MM.1S (cell line): ENCODE measurements at regions not wholly inside any gene's neighbourhood (a gene's known extent, or its start where the extent isn't known, plus 50 kb on each side); places are given as distances from the start of the nearest gene placed in this dataset.
A peak's percentile ranks its signal among the peaks of the same experiment; 100 is the strongest.

Experiments
- DNase-seq: peaks from one replicate; pipeline ENCODE4 v3.0.0-alpha.2; 2015
- H2AFZ ChIP-seq: fragments of 300-600 bp; sonication (generic); 2 replicates; pipeline ENCODE4 v1.6.0; 2016; ENCODE audit warnings: antibody characterized with exemption, low read length
- H3F3A ChIP-seq: fragments of 300-600 bp; sonication (generic); 2 replicates; pipeline ENCODE4 v1.6.1; 2016; ENCODE audit warnings: mild to moderate bottlenecking, antibody characterized with exemption, low read length, moderate library complexity, mixed read lengths; ENCODE audit not compliant: insufficient read depth
- H3K27ac ChIP-seq: fragments of 300-600 bp; sonication (generic); 2 replicates; pipeline ENCODE4 v1.5.1; 2016; ENCODE audit warnings: mild to moderate bottlenecking, low read length
- H3K27me3 ChIP-seq: fragments of 300-600 bp; sonication (generic); replicated peaks from 2 replicates; pipeline ENCODE4 v1.6.0; 2016; ENCODE audit warnings: low read length; ENCODE audit not compliant: insufficient read depth
- H3K36me3 ChIP-seq: fragments of 300-600 bp; sonication (generic); replicated peaks from 2 replicates; pipeline ENCODE4 v1.6.1; 2016; ENCODE audit warnings: mild to moderate bottlenecking, low read length, mixed read lengths; ENCODE audit not compliant: insufficient read depth
- H3K4me1 ChIP-seq: fragments of 300-600 bp; sonication (generic); 2 replicates; pipeline ENCODE4 v1.6.1; 2016; ENCODE audit warnings: low read length, mixed read lengths
- H3K4me2 ChIP-seq: fragments of 300-600 bp; sonication (generic); 2 replicates; pipeline ENCODE4 v1.6.0; 2016; ENCODE audit warnings: low read depth, low read length
- H3K4me3 ChIP-seq: fragments of 300-600 bp; sonication (generic); 2 replicates; pipeline ENCODE4 v1.5.1; 2016; ENCODE audit warnings: low read length, mixed read lengths
- H3K79me2 ChIP-seq: fragments of 300-600 bp; sonication (generic); 2 replicates; pipeline ENCODE4 v1.6.1; 2016; ENCODE audit warnings: mixed run types, low read length, mixed read lengths
- H3K9ac ChIP-seq: fragments of 300-600 bp; sonication (generic); 2 replicates; pipeline ENCODE4 v1.6.1; 2016; ENCODE audit warnings: low read length, mixed read lengths
- H3K9me2 ChIP-seq: fragments of 300-600 bp; sonication (generic); replicated peaks from 2 replicates; pipeline ENCODE4 v1.6.1; 2016; ENCODE audit warnings: mild to moderate bottlenecking, low read length, mixed read lengths; ENCODE audit not compliant: insufficient read depth
- H3K9me3 ChIP-seq: fragments of 300-600 bp; sonication (generic); replicated peaks from 2 replicates; pipeline ENCODE4 v1.6.1; 2016; ENCODE audit warnings: mild to moderate bottlenecking, low read length, mixed read lengths; ENCODE audit not compliant: insufficient read depth
- H4K20me1 ChIP-seq: fragments of 300-600 bp; sonication (generic); 2 replicates; pipeline ENCODE4 v1.6.1; 2016; ENCODE audit warnings: mild to moderate bottlenecking, low read length, moderate library complexity, mixed read lengths; ENCODE audit not compliant: insufficient read depth
- CTCF ChIP-seq: fragments of 300-600 bp; sonication (generic); IDR thresholded peaks from 2 replicates; pipeline ENCODE4 v1.5.1; 2016; ENCODE audit warnings: antibody characterized with exemption, low read length, mixed read lengths
- EZH2 ChIP-seq: fragments of 300-600 bp; sonication (generic); optimal IDR thresholded peaks from 2 replicates; pipeline ENCODE3; 2017; ENCODE audit warnings: low read depth, mild to moderate bottlenecking, antibody characterized with exemption, low read length, mixed read lengths
- EZH2phosphoT487 ChIP-seq: fragments of 300-600 bp; sonication (generic); IDR thresholded peaks from 2 replicates; pipeline ENCODE4 v1.6.1; 2018; ENCODE audit warnings: antibody characterized with exemption, low read length

GRCh38 chr2:21602789-21603188, 479.0 kb downstream of the TDRD15 start:
- peak; percentile 70 for DNase-seq
- Histone ChIP-seq H3K4me1 (0 out of 2 replicates have a peak, but pooled peaks cover 4% of the 10 kb centered on the region), H3K27ac (peak overlapping the region; percentile 43; the same call in 1 of the 2 replicates), H3F3A (no peaks in the 10 kb centered on the region), H3K4me3 (peak overlapping the region; percentile 43), H3K9me3 (no peaks in the 10 kb centered on the region), H3K4me2 (peak overlapping the region; percentile 60), H3K36me3 (no peaks in the 10 kb centered on the region), H4K20me1 (no peaks in the 10 kb centered on the region), H3K9ac (peak overlapping the region; percentile 18; the same call in 1 of the 2 replicates), H2AFZ (peak overlapping the region; percentile 60), H3K9me2 (no peaks in the 10 kb centered on the region), H3K27me3 (no peaks in the 10 kb centered on the region), H3K79me2 (no peaks in the 10 kb centered on the region)
- no peak for TF ChIP-seq CTCF
- no peak for TF ChIP-seq EZH2phosphoT487
- TF ChIP-seq EZH2, result no peak

- Histone ChIP-seq H3K27me3 (no peaks in the 10 kb centered on the region), H2AFZ (no peak overlapping the region), H3K9ac (no peak overlapping the region), H3K4me3 (no peak overlapping the region), H3K36me3 (no peaks in the 10 kb centered on the region), H3F3A (no peaks in the 10 kb centered on the region), H3K79me2 (no peaks in the 10 kb centered on the region), H3K27ac (no peak overlapping the region), H4K20me1 (no peaks in the 10 kb centered on the region), H3K4me1 (no peaks in the 10 kb centered on the region), H3K4me2 (no peak overlapping the region), H3K9me2 (no peaks in the 10 kb centered on the region), H3K9me3 (no peaks in the 10 kb centered on the region)
- no peak for DNase-seq
- TF ChIP-seq EZH2, result no peak
- no peak for TF ChIP-seq EZH2phosphoT487
- no peak for TF ChIP-seq CTCF
Measured at GRCh38 chr2:21607572-21607971, 483.8 kb downstream of the TDRD15 start.

- H3K9me3 ChIP-seq, result no peaks in the 10 kb centered on the region
- TF ChIP-seq CTCF (no peak), EZH2phosphoT487 (no peak), EZH2 (no peak)
- DNase-seq, result no peak
Measured at GRCh38 chr2:21610304-21610703, 486.5 kb downstream of the TDRD15 start.

More at GRCh38 chr2:21610304-21610703, 486.5 kb downstream of the TDRD15 start:
- H3K4me3 ChIP-seq, result no peak overlapping the region
- H3K79me2 ChIP-seq, result no peaks in the 10 kb centered on the region
- H3K9me2 ChIP-seq, result no peaks in the 10 kb centered on the region
- H3K36me3 ChIP-seq, result no peaks in the 10 kb centered on the region
- no peaks in the 10 kb centered on the region for H3K27me3 ChIP-seq
- no peak overlapping the region for H3K27ac ChIP-seq
- H2AFZ ChIP-seq, result no peak overlapping the region
- H3K9ac ChIP-seq, result no peak overlapping the region
- H3F3A ChIP-seq, result no peaks in the 10 kb centered on the region
- no peaks in the 10 kb centered on the region for H4K20me1 ChIP-seq
- no peaks in the 10 kb centered on the region for H3K4me1 ChIP-seq
- H3K4me2 ChIP-seq, result no peak overlapping the region
